Activated gamma-delta T cell treated with anti-CD3 and anti-CD28 coated beads, Interleukin-2, amount 50 U/mL, for 16 hours (primary cell): ENCODE measurements at regions not wholly inside any gene's neighbourhood (a gene's known extent, or its start where the extent isn't known, plus 50 kb on each side); places are given as distances from the start of the nearest gene placed in this dataset.
"Not testable (repeated sequence)": the region's sequence is repeated elsewhere in the genome, so short reads cannot be mapped to it uniquely, and the experiment has no call there.

ENCODE experiments used
- DNase-seq: peaks from one replicate; pipeline ENCODE4 v3.0.0-alpha.2; 2020; ENCODE audit warnings: low read depth

DNA sequence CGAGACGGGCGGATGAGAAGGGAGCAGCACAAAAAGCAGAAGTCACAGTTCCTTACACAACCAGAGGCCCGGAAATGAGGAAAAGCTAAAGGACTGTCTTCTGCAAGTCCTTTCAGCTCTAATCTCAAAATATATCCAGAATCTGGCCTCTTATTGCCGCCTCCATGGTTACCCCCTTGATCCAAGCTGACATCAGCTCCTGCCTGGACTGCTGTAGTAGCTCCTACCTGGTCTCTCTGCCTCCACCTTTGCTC, 324.0 kb upstream of the ROPN1 start:
- DNase-seq: no peak

DNA sequence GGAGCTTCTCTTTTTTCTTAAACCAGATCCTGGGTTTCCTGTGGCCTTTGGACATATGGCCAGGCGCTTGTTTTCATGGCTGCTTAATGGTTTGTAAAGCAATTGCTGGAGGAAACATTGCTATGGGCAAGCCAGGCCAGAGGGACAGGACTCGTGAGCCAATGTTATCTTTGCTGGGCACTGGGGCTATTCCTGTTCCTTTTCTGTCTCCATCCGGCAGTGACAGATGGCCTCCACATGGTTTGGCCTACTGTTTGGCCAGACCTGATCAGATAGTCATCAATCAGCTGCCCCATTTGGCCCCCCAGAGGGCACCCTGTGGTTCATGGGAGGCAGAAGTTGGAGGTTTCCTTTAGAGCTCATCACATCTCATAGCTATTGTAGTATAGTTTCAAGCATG, 326.1 kb upstream of the ROPN1 start:
- no peak for DNase-seq

GRCh38 chr3:124318656-124319055, 326.7 kb upstream of the ROPN1 start:
- no peak for DNase-seq

DNA sequence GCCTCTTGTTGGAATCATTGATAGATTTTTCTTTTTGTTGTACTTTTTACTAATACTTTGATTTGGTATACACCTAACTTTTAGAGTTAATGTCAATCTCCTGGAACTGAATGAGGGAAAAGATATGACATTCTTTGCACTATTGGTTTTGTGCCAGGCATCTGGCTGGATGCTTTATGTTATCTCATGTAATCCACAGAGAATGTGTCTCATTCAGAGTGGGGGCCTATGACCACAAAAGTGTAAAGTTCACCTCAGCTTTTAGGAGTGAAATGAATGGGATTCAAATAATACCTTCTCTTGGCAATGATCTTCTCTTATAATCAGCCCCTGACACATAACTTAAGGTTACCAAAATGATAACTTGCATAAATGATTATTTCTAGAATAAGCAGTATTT, 329.1 kb upstream of the ROPN1 start:
- no peak for DNase-seq

DNA sequence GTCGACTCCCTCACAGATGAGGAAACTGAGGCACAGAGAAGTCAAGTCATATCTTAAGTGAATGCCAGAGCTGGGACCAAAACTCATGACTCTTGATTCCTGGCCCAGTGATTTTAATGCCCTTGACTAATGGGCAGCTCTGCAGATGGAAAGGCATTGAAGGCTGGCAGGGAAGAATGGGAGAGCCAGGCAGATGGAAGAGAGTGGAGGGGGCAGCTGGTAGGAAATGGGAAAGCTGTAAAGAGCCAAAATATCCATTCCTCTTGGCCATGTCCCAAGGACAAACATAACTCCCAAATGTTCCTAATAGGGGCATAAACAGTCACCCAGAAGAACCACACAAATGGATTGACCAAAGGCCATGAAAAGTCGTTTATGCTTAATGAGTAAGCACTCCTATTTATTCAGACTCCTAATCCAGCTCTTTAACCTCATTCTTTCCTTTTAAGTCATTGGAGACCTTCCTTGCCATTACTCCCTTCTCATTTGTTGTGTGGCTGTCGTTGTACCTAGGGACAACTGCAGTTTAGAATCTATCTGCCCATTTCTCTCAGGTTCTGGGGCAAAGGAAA, 330.5 kb upstream of the ROPN1 start:
- DNase-seq: no peak

- DNase-seq: no peak
These were observed 331.0 kb upstream of the ROPN1 start for GRCh38 chr3:124322966-124323365.

- DNase-seq: no peak
These were observed 333.3 kb upstream of the ROPN1 start for GRCh38 chr3:124325248-124325647.

DNA sequence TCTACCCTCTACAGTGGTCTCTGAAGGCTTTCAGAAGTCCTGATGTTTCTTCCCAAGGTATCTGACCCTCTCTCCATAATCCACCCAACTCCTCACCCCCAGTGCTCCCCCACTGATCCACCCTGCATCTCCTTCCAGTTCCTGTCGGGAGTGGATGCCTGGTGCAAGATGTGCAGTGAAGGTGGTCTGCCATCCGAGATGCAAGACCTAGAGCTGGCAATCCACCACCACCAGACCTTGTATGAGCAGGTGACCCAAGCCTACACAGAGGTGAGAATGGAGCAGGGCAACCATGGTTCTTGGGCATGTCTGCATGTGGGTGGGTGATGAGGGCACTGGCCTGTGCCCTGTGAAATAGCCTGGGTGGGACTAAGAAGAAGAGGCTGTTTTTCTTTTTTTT, 337.8 kb upstream of the ROPN1 start:
- no peak for DNase-seq

DNA sequence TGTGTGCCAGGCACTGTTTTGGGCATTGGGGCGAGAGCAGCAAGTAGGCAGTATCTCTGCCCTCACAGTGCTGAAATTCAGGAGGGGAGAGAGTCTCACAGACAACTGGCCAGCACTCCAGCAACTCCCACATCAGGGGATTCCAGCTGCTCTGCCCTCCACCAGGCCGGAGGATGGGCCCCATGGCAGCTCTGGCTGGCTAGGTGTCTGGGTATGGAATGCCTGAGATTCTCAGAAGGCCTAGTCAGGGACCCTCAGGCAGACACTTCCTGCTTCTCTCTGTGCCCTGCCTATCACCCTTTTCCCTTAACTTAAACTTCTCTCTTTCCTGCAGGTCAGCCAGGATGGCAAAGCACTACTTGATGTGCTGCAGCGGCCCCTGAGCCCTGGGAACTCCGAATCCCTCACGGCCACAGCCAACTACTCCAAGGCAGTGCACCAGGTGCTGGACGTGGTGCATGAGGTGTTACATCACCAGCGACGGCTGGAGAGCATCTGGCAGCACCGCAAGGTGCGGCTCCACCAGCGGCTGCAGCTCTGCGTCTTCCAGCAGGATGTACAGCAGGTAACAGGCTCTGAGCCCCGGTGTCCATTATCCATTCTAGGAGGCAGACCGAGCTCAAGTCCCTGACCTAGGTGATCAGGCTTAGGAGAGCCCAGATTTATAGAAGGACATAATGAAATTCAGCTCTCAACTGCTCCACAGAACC, 342.2 kb upstream of the ROPN1 start:
- DNase-seq: no peak

GRCh38 chr3:124336067-124336656, 344.2 kb upstream of the ROPN1 start:
- no peak for DNase-seq

DNA sequence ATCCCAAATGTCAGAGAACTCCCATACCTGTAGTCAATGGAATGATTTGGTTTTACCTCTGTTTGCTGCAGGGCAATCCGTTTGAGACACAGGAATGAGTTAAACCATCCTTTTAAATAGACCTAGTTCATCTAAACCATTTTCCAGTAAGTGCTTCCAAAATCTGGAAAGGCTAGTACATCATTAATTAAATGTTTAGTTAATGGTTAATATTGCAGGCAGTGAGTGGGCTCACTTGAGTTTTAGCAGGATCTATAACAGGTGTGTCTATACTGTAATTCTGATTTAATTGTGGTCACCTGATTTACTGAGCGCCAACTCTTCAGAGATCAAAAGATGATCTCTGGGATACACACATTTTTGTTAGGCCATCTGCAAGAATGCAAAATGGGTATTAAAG, 353.9 kb upstream of the ROPN1 start:
- no peak for DNase-seq

DNA sequence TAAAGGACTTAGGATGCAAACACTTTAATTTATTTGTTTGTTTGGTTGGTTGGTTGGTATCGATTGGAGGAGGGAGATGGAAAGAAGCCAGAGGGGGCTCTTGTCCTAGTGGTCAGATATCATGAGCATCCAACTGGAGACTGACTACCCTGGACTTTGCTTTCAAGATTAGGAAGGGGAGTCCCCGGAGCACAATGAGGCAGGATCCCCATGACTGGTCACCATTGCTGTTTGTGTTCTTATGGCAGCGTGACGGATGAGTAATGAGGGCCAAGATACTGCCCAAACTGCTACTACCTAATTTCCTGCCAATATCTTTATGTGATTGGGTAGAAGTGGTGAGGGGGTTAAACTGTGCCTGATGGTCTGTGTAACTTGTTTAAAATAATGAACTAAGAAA, 354.6 kb upstream of the ROPN1 start:
- no peak for DNase-seq

- DNase-seq: no peak
These were observed 355.5 kb upstream of the ROPN1 start for GRCh38 chr3:124347418-124347817.

DNA sequence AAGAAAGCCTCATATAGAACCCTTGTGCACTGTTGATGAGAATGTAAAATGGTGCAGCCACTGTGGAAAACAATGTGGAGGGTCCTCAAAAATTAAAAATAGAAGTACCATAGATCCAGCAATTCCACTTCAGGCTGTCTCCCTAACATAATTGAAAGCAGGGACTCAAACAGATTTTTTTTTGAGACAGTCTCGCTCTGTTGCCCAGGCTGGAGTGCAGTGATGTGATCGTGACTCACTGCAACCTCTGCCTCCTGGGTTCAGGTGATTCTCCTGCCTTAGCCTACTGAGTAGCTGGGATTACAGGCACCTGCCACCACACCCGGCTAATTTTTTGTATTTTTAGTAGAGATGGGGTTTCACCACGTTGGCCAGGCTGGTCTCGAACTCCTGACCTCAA, 356.6 kb upstream of the ROPN1 start:
- not testable (repeated sequence) for DNase-seq

- no peak for DNase-seq
These were observed 359.7 kb upstream of the ROPN1 start for GRCh38 chr3:124351430-124352148.

DNA sequence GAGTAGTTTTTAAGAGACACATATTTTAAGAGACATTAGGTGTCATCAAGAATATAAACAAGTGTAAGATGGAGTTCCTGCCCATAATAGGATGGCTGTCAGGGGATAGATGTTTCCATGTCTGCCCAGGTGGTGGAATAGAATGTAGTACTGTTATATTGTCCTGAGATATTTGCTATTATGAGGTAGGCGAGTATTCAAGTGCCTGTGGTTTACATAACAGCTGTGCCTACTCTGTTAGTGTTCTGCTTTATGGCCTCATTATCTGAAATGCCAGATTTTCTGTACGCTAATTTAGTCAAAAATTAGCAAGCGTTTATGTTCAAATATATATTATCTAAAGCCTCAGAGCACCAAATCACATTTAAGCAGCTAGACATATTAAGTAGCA, 360.2 kb upstream of the ROPN1 start:
- no peak for DNase-seq

DNA sequence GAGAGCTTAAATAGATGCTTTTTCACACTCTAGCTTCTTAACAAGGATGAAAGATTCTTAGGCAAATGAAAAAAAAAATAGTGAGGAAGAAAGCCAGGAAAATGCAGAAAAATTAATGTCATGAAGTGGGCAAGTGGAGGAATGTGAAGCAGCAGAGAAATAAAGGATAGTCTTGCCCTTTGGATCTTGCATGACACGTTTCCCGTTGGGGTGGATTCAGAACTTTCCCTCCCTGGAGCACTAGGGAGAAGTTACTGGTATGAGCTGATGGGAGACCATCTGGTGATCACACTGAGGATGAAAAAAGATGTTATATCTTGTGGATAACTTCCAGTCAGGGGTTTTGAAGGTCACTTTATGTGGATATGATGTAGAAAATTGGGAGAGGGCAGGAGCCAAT, 361.8 kb upstream of the ROPN1 start:
- no peak for DNase-seq

DNA sequence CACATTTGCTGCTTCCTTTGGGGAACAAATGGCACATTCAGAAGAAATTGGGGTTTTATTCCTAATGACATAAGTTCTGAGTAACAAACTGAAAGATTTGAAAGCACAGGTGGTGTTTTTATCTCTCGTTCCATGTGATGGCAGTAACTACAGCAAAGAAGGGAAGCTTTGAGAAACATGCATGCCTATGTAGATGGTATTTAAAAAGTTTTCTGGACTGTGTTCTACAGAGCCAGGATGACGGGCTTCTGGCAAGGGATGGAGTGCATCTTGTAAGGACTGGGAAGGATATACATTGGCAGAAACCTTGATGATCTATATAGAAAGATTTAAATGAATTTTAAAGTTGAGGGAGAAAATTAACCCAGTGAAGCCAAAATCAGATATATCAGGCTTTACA, 362.2 kb upstream of the ROPN1 start:
- no peak for DNase-seq

DNA sequence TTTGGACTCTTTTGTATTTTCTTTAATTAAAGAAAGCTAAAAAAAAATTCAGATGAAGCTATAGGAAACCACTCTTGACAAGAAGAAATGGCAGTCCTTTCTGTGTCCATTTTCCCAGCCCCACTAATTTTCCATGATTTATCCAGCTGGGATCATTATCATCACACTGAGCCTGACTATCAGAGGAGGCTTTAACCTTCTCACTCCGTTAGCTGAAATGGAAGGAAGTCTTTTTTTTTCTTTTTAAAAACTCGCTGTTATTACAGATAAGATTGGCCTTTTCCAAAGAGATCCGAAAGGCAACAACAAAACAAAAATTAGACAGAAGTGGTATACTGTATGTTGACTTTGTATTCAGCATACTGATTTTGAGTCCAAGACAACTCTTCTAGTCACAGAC, 366.2 kb upstream of the ROPN1 start:
- no peak for DNase-seq

- no peak for DNase-seq
These were observed 368.2 kb upstream of the ROPN1 start for GRCh38 chr3:124360155-124360554.

- no peak for DNase-seq
These were observed 368.6 kb upstream of the ROPN1 start for GRCh38 chr3:124360563-124360962.

GRCh38 chr3:124361566-124361965, 368.7 kb upstream of the UMPS start:
- no peak for DNase-seq

DNA sequence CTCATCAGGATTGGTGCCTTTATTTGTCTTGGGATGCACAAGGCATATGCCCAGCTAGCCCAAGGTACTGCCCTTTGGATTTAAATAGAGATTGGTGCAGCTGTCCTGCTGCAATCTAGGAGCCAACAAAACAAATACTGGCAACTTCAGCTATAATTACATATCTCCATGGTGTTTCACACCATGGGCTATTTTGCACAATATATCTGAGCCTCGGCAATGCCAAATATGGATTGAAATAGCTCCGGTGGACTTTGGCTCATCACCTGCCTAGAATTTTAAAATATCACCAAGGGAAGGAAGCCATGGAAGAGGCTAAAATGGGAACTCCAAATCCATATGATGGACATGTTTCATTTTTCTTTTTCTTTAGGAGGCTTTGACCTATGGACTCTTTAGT, 367.8 kb upstream of the UMPS start:
- DNase-seq: no peak

- no peak for DNase-seq
These were observed 366.8 kb upstream of the UMPS start for GRCh38 chr3:124363476-124363875.
